PC-9 (cell line): ENCODE measurements at regions not wholly inside any gene's neighbourhood (a gene's known extent, or its start where the extent isn't known, plus 50 kb on each side); places are given as distances from the start of the nearest gene placed in this dataset.

Experiments
- BruUV-seq: library from RNA; stranded (reverse); fragments of 400-500 nt; replicated peaks from 2 replicates; lab custom pipeline; 2021; lab: Mats Ljungman, UMichigan
- CTCF ChIA-PET: fragments of 300-600 bp; sonication (Branson Sonifier 250); formaldehyde crosslinking; loops from one replicate; lab custom pipeline; 2022; ENCODE audit warnings: antibody characterized with exemption; lab: Charles Lee
- POLR2A ChIA-PET: fragments of 300-600 bp; sonication (Branson Sonifier 250); formaldehyde crosslinking; loops from one replicate; lab custom pipeline; 2022; ENCODE audit warnings: antibody characterized with exemption; ENCODE audit not compliant: unreplicated experiment; lab: Charles Lee
- DNase-seq, 2 experiments: peaks; one replicate each; pipeline versions ENCODE4 v3.0.0 to v3.0.0-alpha.2; 2015 to 2022; ENCODE audit warnings: mixed read lengths in 1 of 2
- H2AFZ ChIP-seq: fragments of 200-600 bp; sonication (generic); 2 replicates; pipeline ENCODE4 v1.8.1; 2017; ENCODE audit warnings: antibody characterized with exemption
- H3F3A ChIP-seq: fragments of 200-600 bp; sonication (generic); 2 replicates; pipeline ENCODE4 v1.8.1; 2017; ENCODE audit warnings: antibody characterized with exemption, mild to moderate bottlenecking, low read depth; ENCODE audit not compliant: insufficient read depth
- H3K27ac ChIP-seq: fragments of 200-600 bp; sonication (generic); 2 replicates; pipeline ENCODE4 v1.6.1; 2016; ENCODE audit warnings: mixed run types
- H3K27me3 ChIP-seq: fragments of 200-600 bp; sonication (generic); 2 replicates; pipeline ENCODE4 v1.6.1; 2016; ENCODE audit warnings: low read depth, mixed run types; ENCODE audit not compliant: insufficient read depth
- H3K36me3 ChIP-seq: fragments of 200-600 bp; sonication (generic); 2 replicates; pipeline ENCODE4 v1.6.1; 2016; ENCODE audit warnings: low read depth, mixed run types
- H3K4me1 ChIP-seq: fragments of 200-600 bp; sonication (generic); replicated peaks from 2 replicates; pipeline ENCODE4 v1.6.1; 2016; ENCODE audit warnings: mixed run types; ENCODE audit not compliant: insufficient read depth
- H3K4me2 ChIP-seq: fragments of 200-600 bp; sonication (generic); 2 replicates; pipeline ENCODE4 v1.6.1; 2017; ENCODE audit warnings: mixed run types
- H3K4me3 ChIP-seq: fragments of 200-600 bp; sonication (generic); 2 replicates; pipeline ENCODE4 v1.6.1; 2016; ENCODE audit warnings: mixed run types
- H3K79me2 ChIP-seq: fragments of 200-600 bp; sonication (generic); 2 replicates; pipeline ENCODE4 v1.6.1; 2017; ENCODE audit warnings: low read depth, mixed run types
- H3K9me2 ChIP-seq: fragments of 200-600 bp; sonication (generic); 2 replicates; pipeline ENCODE4 v1.8.1; 2017; ENCODE audit warnings: mild to moderate bottlenecking; ENCODE audit not compliant: insufficient read depth
- H3K9me3 ChIP-seq: fragments of 200-600 bp; sonication (generic); 2 replicates; pipeline ENCODE4 v1.8.1; 2016; ENCODE audit warnings: low read depth; ENCODE audit not compliant: insufficient read depth
- H4K20me1 ChIP-seq: fragments of 200-600 bp; sonication (generic); 2 replicates; pipeline ENCODE4 v1.8.1; 2017; ENCODE audit not compliant: insufficient read depth
- CTCF ChIP-seq: fragments of 200-600 bp; sonication (generic); conservative IDR thresholded peaks from 2 replicates; pipeline ENCODE4 v1.6.1; 2017; ENCODE audit warnings: mixed run types, antibody characterized with exemption, mild to moderate bottlenecking, moderate library complexity
- EZH2 ChIP-seq: fragments of 200-600 bp; sonication (generic); IDR thresholded peaks from 2 replicates; pipeline ENCODE4 v1.8.0; 2017; ENCODE audit warnings: antibody characterized with exemption, low read depth
- intact Hi-C: fragments of 100-400 bp; cut with micrococcal nuclease; formaldehyde crosslinking; loops from one replicate; pipeline ENCODE4 v1.10.0; 2022; ENCODE audit not compliant: unreplicated experiment

DNA sequence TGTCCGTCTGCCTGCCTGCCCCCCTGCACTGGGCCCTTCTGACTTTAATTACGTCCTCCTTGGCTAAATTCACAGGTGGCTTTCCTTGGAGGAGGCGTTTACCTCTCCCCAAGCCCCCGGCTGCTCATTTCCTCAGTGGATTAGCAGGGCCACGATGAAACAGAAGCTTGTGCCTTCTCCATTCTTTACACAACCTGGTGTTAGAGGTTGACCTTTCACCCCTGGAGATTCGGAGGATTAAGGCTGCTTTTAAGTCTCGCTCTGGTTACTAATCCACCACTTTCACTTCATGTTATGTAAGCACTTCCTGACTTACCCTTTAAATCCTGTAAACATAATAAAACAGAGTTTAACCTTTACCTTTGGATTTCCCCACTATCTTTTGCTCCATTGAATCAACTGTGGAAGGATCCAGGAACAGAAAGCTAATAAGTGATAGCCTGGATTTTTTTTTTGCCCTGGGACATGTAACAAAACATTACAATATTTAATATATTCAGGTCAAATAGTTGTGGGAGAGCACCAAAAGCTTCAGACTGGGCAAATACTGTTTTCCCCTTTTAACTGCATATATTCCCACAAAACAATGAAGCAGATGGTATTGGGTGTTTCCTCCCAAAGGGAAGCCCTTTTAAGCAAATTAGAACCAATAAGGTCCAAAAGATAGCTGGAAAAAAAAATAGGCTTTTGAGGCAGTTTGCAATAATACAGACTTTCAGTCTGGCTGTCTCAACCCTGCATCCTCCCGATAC lies 370.2 kb downstream of the EN1 start:
- no TSS peak for BruUV-seq
- Histone ChIP-seq H3K4me1 (peaks cover 4% of the 10 kb centered on the region; the same call in 1 of the 2 replicates), H3K9me2 (no peaks in the 10 kb centered on the region), H3K27ac (no peak overlapping the region), H4K20me1 (no peaks in the 10 kb centered on the region), H3K4me3 (no peak overlapping the region), H3K27me3 (no peaks in the 10 kb centered on the region), H3K9me3 (no peaks in the 10 kb centered on the region), H3K79me2 (no peaks in the 10 kb centered on the region), H3F3A (no peaks in the 10 kb centered on the region), H3K4me2 (no peak overlapping the region), H2AFZ (no peak overlapping the region), H3K36me3 (no peaks in the 10 kb centered on the region)
- ChIA-PET CTCF (no interaction called here), POLR2A (no interaction called here)
- TF ChIP-seq EZH2 (no peak), CTCF (no peak)
- no peak for DNase-seq
- intact Hi-C loops, result no loop called here

DNA sequence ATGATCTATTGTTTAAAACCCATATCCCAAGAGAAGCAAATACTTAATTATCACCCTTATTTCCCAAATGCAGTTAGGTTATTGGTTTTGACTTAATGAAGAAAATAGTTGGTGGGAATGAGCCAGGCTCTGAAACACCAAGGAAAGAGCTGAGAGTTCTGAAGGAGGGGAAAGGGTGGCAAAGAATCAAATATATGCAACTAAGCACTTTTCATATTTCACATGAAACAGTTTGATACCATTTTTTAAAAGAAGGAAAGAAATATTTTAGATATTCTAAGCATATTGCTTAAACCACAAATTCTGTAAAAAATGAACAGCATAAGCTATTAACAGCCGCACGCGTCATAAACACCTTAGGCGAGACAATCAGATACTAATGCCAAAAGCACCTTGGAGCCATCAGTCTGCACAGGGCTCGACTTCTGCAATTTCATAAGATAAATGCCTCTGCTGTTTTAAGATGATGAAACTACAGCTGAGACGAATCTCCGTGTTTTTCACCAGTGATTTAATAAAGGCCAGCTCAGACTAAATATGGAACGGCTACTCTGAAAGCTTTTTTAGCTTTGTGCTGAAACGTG lies 371.7 kb downstream of the EN1 start:
- Histone ChIP-seq H3K9me2 (no peaks in the 10 kb centered on the region), H4K20me1 (no peaks in the 10 kb centered on the region), H3K9me3 (no peaks in the 10 kb centered on the region), H3K4me2 (no peak overlapping the region), H3K4me1 (peaks cover 4% of the 10 kb centered on the region; the same call in 1 of the 2 replicates), H3F3A (no peaks in the 10 kb centered on the region), H3K27ac (no peak overlapping the region), H2AFZ (no peak overlapping the region), H3K79me2 (no peaks in the 10 kb centered on the region), H3K4me3 (no peak overlapping the region), H3K27me3 (no peaks in the 10 kb centered on the region), H3K36me3 (no peaks in the 10 kb centered on the region)
- ChIA-PET POLR2A (no interaction called here), CTCF (no interaction called here)
- DNase-seq, result no peak
- no TSS peak for BruUV-seq
- TF ChIP-seq CTCF, result no peak
- TF ChIP-seq EZH2, result no peak
- intact Hi-C loops, result no loop called here

GRCh38 chr2:118474541-118474920 lies 372.9 kb downstream of the EN1 start:
- no peaks in the 10 kb centered on the region for H3K27me3 ChIP-seq
- H3K79me2 ChIP-seq, result no peaks in the 10 kb centered on the region
- H3K9me2 ChIP-seq, result no peaks in the 10 kb centered on the region
- intact Hi-C loops, result no loop called here
- no peaks in the 10 kb centered on the region for H3F3A ChIP-seq
- no peaks in the 10 kb centered on the region for H3K36me3 ChIP-seq
- H3K4me1 ChIP-seq, result peaks cover 4% of the 10 kb centered on the region; the same call in 1 of the 2 replicates
- no peak overlapping the region for H3K27ac ChIP-seq
- no peaks in the 10 kb centered on the region for H4K20me1 ChIP-seq
- ChIA-PET CTCF (no interaction called here), POLR2A (no interaction called here)
- no TSS peak for BruUV-seq
- no peak overlapping the region for H3K4me3 ChIP-seq
- no peak overlapping the region for H2AFZ ChIP-seq
- TF ChIP-seq CTCF (no peak), EZH2 (no peak)
- no peak overlapping the region for H3K4me2 ChIP-seq
- no peaks in the 10 kb centered on the region for H3K9me3 ChIP-seq
- no peak for DNase-seq
